ENCODE measurements at regions not wholly inside any gene's neighbourhood (a gene's known extent, or its start where the extent isn't known, plus 50 kb on each side); places are given as distances from the start of the nearest gene placed in this dataset.
"Not testable (repeated sequence)": the region's sequence is repeated elsewhere in the genome, so short reads cannot be mapped to it uniquely, and the experiment has no call there.

GRCh38 chr1:37186246-37186756 lies 152.0 kb upstream of the GRIK3 start:
- no peak overlapping the region for H3K27ac ChIP-seq
- no peaks in the 10 kb centered on the region for H3K36me3 ChIP-seq
- no peak for DNase-seq
- intact Hi-C loops (cut with DNase I; ENCODE audit: low total_unique reads): no loop called here
- 70 to 81% (median 75%) methylated on average over 1 of the region's 1 CpG for WGBS, 5 donors
- peaks cover 0 to 23% (median 0%) of the 10 kb centered on the region in 3 donors for H3K27me3 ChIP-seq
- peaks cover 0 to 14% (median 6%) of the 10 kb centered on the region in 4 donors for H3K9me3 ChIP-seq
- TF ChIP-seq POLR2AphosphoS5 (IDR thresholded peaks at IDR 0.05) (no peak), POLR2A (IDR thresholded peaks at IDR 0.05) (no peak), EP300 (IDR thresholded peaks at IDR 0.05) (no peak), CTCF (IDR thresholded peaks at IDR 0.05) (no peak)
- no peak overlapping the region for H3K4me3 ChIP-seq
- no peaks in the 10 kb centered on the region for H3K4me1 ChIP-seq

GRCh38 chr1:37189111-37189510 lies 154.8 kb upstream of the GRIK3 start:
- H3K9me3 ChIP-seq: peaks cover 0 to 3% (median 1%) of the 10 kb centered on the region in 4 donors
- no peak for TF ChIP-seq CTCF (IDR thresholded peaks at IDR 0.05)
- no peak for TF ChIP-seq EP300 (IDR thresholded peaks at IDR 0.05)
- TF ChIP-seq POLR2A (IDR thresholded peaks at IDR 0.05): no peak
- no peaks in the 10 kb centered on the region for H3K36me3 ChIP-seq
- no peak overlapping the region for H3K4me3 ChIP-seq
- no peak for DNase-seq
- intact Hi-C loops (cut with DNase I; ENCODE audit: low total_unique reads): no loop called here
- WGBS, 5 donors: 15 to 31% (median 27%) methylated on average over 3 of the region's 3 CpGs
- H3K27me3 ChIP-seq: peaks cover 0 to 21% (median 0%) of the 10 kb centered on the region in 3 donors
- no peaks in the 10 kb centered on the region for H3K4me1 ChIP-seq
- H3K27ac ChIP-seq: no peak overlapping the region

- intact Hi-C loops (cut with DNase I; ENCODE audit: low total_unique reads): no loop called here
- TF ChIP-seq POLR2AphosphoS5 (IDR thresholded peaks at IDR 0.05) (no peak), EP300 (IDR thresholded peaks at IDR 0.05) (no peak), CTCF (IDR thresholded peaks at IDR 0.05) (no peak), POLR2A (IDR thresholded peaks at IDR 0.05) (no peak)
- Histone ChIP-seq H3K27ac (no peak overlapping the region), H3K36me3 (no peaks in the 10 kb centered on the region), H3K27me3 (peaks cover 0 to 16% (median 0%) of the 10 kb centered on the region in 3 donors), H3K9me3 (peaks cover 0 to 16% (median 10%) of the 10 kb centered on the region in 4 donors), H3K4me1 (no peaks in the 10 kb centered on the region), H3K4me3 (no peak overlapping the region)
- no peak for DNase-seq
- 59 to 79% (median 65%) methylated on average over 3 of the region's 3 CpGs for WGBS, 5 donors
Measured at GRCh38 chr1:37197411-37197810, 163.1 kb upstream of the GRIK3 start.

GRCh38 chr1:37214305-37214704 lies 180.0 kb upstream of the GRIK3 start:
- intact Hi-C loops (cut with DNase I; ENCODE audit: low total_unique reads); DNase-seq; H3K9me3 ChIP-seq; H3K27ac ChIP-seq; H3K4me3 ChIP-seq; H3K27me3 ChIP-seq; H3K4me1 ChIP-seq; H3K36me3 ChIP-seq: not testable (repeated sequence)
- 40 to 47% (median 43%) methylated on average over 5 of the region's 5 CpGs for WGBS, 5 donors

- H3K4me3 ChIP-seq: no peak overlapping the region
- peaks cover 0 to 32% (median 0%) of the 10 kb centered on the region in 3 donors for H3K27me3 ChIP-seq
- 79 to 95% (median 92%) methylated on average over 2 of the region's 2 CpGs for WGBS, 5 donors
- intact Hi-C loops (cut with DNase I; ENCODE audit: low total_unique reads): no loop called here
- H3K27ac ChIP-seq: no peak overlapping the region
- no peak for DNase-seq
- H3K36me3 ChIP-seq: no peaks in the 10 kb centered on the region
- no peaks in the 10 kb centered on the region for H3K4me1 ChIP-seq
- peaks cover 0 to 9% (median 6%) of the 10 kb centered on the region in 4 donors for H3K9me3 ChIP-seq
- no peak for TF ChIP-seq POLR2A (IDR thresholded peaks at IDR 0.05)
- no peak for TF ChIP-seq POLR2AphosphoS5 (IDR thresholded peaks at IDR 0.05)
- TF ChIP-seq EP300 (IDR thresholded peaks at IDR 0.05): no peak
- no peak for TF ChIP-seq CTCF (IDR thresholded peaks at IDR 0.05)
Measured at GRCh38 chr1:37233606-37234005, 199.3 kb upstream of the GRIK3 start.
